Mucosa of stomach (tissue), 1 donor: ENCODE measurements at regions not wholly inside any gene's neighbourhood (a gene's known extent, or its start where the extent isn't known, plus 50 kb on each side); places are given as distances from the start of the nearest gene placed in this dataset.
"Not testable (repeated sequence)": the region's sequence is repeated elsewhere in the genome, so short reads cannot be mapped to it uniquely, and the experiment has no call there.

Source experiments
- H3K27me3 ChIP-seq: one replicate; pipeline ENCODE4 v1.7.0; 2013; ENCODE audit warnings: mild to moderate bottlenecking, low read length; ENCODE audit not compliant: control insufficient read depth, insufficient read depth
- H3K36me3 ChIP-seq: one replicate; pipeline ENCODE4 v1.7.0; 2013; ENCODE audit warnings: low read length; ENCODE audit not compliant: control insufficient read depth, insufficient read depth
- H3K4me1 ChIP-seq: one replicate; pipeline ENCODE4 v1.7.0; 2013; ENCODE audit warnings: mild to moderate bottlenecking, low read length; ENCODE audit not compliant: control insufficient read depth, insufficient read depth
- H3K4me3 ChIP-seq: one replicate; pipeline ENCODE4 v1.7.0; 2013; ENCODE audit warnings: low read length
- H3K9ac ChIP-seq: one replicate; pipeline ENCODE4 v1.7.0; 2013; ENCODE audit warnings: mild to moderate bottlenecking, low read length, moderate library complexity
- H3K9me3 ChIP-seq: one replicate; pipeline ENCODE4 v1.7.0; 2013; ENCODE audit warnings: mild to moderate bottlenecking, low read length, moderate library complexity; ENCODE audit not compliant: control insufficient read depth
- donor health status: Pancreatic carcinoma.

DNA sequence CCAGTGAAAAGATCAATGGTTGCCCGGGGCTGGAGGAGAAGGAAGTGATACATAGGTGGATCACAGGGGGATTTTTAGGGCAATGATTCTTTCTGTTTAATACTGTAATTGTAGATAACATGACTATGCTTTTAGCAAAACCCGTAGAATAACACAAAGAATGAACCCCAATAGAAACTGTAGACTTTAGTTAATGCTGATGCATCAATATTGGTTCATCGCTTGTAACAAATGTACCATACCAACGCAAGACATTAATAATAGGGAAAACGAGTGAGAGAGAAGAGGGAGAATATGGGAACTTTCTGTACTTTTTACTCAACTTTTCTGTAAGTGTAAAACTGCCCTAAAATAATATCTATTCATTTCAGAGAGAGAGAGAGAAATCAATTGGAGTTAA, 383.3 kb upstream of the ATP11B start:
- Histone ChIP-seq H3K9me3 (no peaks in the 10 kb centered on the region), H3K4me1 (no peaks in the 10 kb centered on the region), H3K36me3 (no peaks in the 10 kb centered on the region), H3K4me3 (no peak overlapping the region), H3K9ac (no peak overlapping the region), H3K27me3 (no peaks in the 10 kb centered on the region)

- Histone ChIP-seq H3K36me3 (no peaks in the 10 kb centered on the region), H3K4me1 (no peaks in the 10 kb centered on the region), H3K27me3 (no peaks in the 10 kb centered on the region), H3K9ac (no peak overlapping the region), H3K4me3 (no peak overlapping the region), H3K9me3 (no peaks in the 10 kb centered on the region)
Measured at GRCh38 chr3:182412066-182412465, 381.2 kb upstream of the ATP11B start.

- H3K4me1 ChIP-seq, result no peaks in the 10 kb centered on the region
- H3K27me3 ChIP-seq, result no peaks in the 10 kb centered on the region
- no peak overlapping the region for H3K9ac ChIP-seq
- H3K4me3 ChIP-seq, result no peak overlapping the region
- no peaks in the 10 kb centered on the region for H3K36me3 ChIP-seq
- H3K9me3 ChIP-seq, result no peaks in the 10 kb centered on the region
Measured at GRCh38 chr3:182413061-182413460, 380.2 kb upstream of the ATP11B start.

- Histone ChIP-seq H3K9ac (no peak overlapping the region), H3K4me1 (no peaks in the 10 kb centered on the region)
Measured at GRCh38 chr3:182413682-182414081, 379.6 kb upstream of the ATP11B start.

DNA sequence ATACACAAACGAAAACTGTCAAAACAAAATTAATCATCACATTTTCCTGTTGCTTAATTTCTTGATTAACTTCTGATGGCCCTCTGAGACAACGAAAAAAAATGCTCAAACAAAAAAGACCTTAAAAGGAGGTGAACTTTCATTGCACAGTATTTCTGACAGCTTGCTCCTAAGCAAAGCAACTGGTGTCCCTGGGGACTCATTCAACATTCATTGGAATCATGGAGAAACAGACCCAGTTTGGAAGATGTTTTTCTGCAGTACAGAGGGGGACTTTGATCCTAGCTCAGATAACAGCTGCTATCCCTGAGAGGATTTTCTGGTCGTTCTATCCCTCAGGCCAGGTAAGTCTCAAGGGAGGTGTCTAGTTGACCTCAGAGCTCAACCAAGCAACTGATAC, 378.7 kb upstream of the ATP11B start:
- no peak overlapping the region for H3K9ac ChIP-seq
- H3K9me3 ChIP-seq, result no peaks in the 10 kb centered on the region
- no peaks in the 10 kb centered on the region for H3K27me3 ChIP-seq
- H3K36me3 ChIP-seq, result no peaks in the 10 kb centered on the region
- H3K4me1 ChIP-seq, result no peaks in the 10 kb centered on the region
- no peak overlapping the region for H3K4me3 ChIP-seq

More at GRCh38 chr3:182413682-182414081, 379.6 kb upstream of the ATP11B start:
- Histone ChIP-seq H3K9me3 (no peaks in the 10 kb centered on the region), H3K36me3 (no peaks in the 10 kb centered on the region), H3K27me3 (no peaks in the 10 kb centered on the region), H3K4me3 (no peak overlapping the region)

DNA sequence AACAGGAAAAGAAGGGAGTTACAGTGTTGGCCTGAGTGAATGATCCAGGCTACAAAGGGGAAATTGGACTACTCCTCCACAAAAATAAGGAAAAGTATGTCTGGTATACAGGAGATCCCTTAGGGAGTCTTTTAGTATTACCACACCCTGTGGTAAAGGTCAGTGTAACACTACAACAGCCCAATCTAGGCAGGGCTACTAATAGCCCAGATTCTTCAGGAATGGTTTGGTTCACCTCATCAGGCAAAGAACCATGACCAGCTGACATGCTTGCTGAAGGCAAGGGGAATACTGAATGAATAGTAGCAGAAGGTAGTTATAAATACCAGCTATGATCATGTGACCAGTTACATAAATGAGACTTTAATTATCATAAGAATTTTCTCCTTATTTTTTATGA, 372.6 kb upstream of the ATP11B start:
- H3K4me3 ChIP-seq, result no peak overlapping the region
- no peak overlapping the region for H3K9ac ChIP-seq
- no peaks in the 10 kb centered on the region for H3K36me3 ChIP-seq
- no peaks in the 10 kb centered on the region for H3K27me3 ChIP-seq
- no peaks in the 10 kb centered on the region for H3K9me3 ChIP-seq
- no peaks in the 10 kb centered on the region for H3K4me1 ChIP-seq

DNA sequence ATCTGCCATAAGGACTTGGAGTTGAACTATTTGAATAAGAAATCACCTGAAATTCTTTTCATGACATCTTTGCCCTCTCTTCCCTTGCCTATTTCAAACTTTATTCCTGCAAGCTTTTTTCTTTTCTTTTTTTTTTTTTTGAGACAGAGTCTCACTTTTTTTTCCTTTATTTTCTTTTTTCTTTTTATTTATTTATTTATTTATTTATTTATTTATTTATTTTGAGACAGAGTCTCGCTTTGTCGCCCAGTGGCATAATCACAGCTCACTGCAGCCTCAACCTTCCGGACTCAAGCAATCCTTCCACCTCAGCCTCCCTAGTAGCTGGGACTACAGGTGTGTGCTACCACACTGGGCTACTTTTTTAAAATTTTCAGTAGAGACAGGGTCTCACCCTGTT, 369.3 kb upstream of the ATP11B start:
- H3K4me1 ChIP-seq, result no peaks in the 10 kb centered on the region
- no peaks in the 10 kb centered on the region for H3K27me3 ChIP-seq
- H3K36me3 ChIP-seq, result no peaks in the 10 kb centered on the region
- H3K4me3 ChIP-seq, result no peak overlapping the region
- no peak overlapping the region for H3K9ac ChIP-seq
- no peaks in the 10 kb centered on the region for H3K9me3 ChIP-seq

DNA sequence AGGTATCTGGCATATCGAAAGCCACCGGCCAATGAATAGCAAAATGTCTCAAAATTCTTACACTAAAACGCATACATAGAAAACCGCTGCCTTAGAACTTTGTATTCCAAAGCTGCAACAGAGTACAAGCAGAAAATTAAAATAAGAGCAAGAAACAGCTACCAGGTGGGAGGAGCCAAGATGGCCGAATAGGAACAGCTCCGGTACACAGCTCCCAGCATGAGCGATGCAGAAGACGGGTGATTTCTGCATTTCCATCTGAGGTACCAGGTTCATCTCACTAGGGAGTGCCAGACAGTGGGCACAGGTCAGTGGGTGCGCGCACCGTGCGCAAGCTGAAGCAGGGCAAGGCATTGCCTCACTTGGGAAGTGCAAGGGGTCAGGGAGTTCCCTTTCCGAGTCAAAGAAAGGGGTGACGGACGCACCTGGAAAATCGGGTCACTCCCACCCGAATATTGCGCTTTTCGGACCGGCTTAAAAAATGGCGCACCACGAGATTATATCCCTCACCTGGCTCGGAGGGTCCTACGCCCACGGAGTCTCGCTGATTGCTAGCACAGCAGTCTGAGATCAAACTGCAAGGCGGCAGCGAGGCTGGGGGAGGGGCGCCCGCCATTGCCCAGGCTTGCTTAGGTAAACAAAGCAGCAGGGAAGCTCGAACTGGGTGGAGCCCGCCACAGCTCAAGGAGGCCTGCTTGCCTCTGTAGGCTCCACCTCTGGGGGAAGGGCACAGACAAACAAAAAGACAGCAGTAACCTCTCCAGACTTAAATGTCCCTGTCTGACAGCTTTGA, 367.2 kb upstream of the ATP11B start:
- H3K9ac ChIP-seq, result not testable (repeated sequence)

DNA sequence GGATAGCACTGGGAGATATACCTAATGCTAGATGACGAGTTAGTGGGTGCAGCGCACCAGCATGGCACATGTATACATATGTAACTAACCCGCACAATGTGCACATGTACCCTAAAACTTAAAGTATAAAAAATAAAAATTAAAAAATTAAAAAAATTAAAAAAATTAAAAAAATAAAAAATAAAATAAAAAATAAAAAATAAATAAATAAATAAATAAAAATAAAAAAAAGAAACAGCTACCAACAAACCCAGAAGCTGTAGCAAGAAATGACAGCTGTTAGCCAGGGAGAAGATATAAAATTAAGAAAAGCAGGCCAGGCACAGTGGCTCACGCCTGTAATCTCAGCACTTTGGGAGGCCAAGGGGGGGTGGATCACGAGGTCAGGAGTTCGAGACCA, 361.3 kb upstream of the ATP11B start:
- H3K9ac ChIP-seq, H3K36me3 ChIP-seq, H3K4me3 ChIP-seq, H3K27me3 ChIP-seq, H3K9me3 ChIP-seq, H3K4me1 ChIP-seq: not testable (repeated sequence)

More for the DNA sequence above, 367.2 kb upstream of the ATP11B start:
- H3K36me3 ChIP-seq, H3K4me3 ChIP-seq, H3K4me1 ChIP-seq, H3K9me3 ChIP-seq, H3K27me3 ChIP-seq: not testable (repeated sequence)

DNA sequence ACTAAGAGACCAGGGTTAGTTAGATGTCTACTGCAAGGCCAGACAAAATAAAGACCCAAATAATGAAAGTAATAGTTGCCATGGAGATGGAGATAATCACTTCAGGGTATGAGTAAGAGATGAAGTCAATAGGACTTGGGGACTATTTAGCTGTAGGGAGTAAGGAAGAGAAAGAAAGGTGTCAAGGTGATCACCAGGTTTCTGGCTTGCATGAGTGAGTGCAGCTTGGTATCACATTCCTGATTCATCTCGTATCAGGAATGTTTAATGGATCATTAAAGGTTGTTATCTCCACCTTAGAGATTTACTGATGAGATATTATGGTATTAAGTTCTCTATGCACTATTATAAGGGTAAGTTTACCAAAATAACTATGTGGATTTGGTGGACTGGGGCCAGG, 357.4 kb upstream of the ATP11B start:
- Histone ChIP-seq H3K27me3 (no peaks in the 10 kb centered on the region), H3K4me3 (no peak overlapping the region), H3K36me3 (no peaks in the 10 kb centered on the region), H3K9me3 (no peaks in the 10 kb centered on the region), H3K4me1 (no peaks in the 10 kb centered on the region), H3K9ac (no peak overlapping the region)

- Histone ChIP-seq H3K36me3 (no peaks in the 10 kb centered on the region), H3K4me3 (no peak overlapping the region), H3K9me3 (no peaks in the 10 kb centered on the region), H3K9ac (no peak overlapping the region), H3K4me1 (no peaks in the 10 kb centered on the region), H3K27me3 (no peaks in the 10 kb centered on the region)
Measured at GRCh38 chr3:182436547-182436946, 356.8 kb upstream of the ATP11B start.

- H3K4me1 ChIP-seq, result no peaks in the 10 kb centered on the region
- H3K4me3 ChIP-seq, result no peak overlapping the region
- no peaks in the 10 kb centered on the region for H3K9me3 ChIP-seq
- H3K36me3 ChIP-seq, result no peaks in the 10 kb centered on the region
- no peaks in the 10 kb centered on the region for H3K27me3 ChIP-seq
- no peak overlapping the region for H3K9ac ChIP-seq
Measured at GRCh38 chr3:182438398-182438797, 354.9 kb upstream of the ATP11B start.

- Histone ChIP-seq H3K36me3 (no peaks in the 10 kb centered on the region), H3K4me3 (no peak overlapping the region), H3K4me1 (no peaks in the 10 kb centered on the region), H3K9me3 (no peaks in the 10 kb centered on the region), H3K27me3 (no peaks in the 10 kb centered on the region), H3K9ac (no peak overlapping the region)
Measured at GRCh38 chr3:182440101-182440500, 353.2 kb upstream of the ATP11B start.
